ENCODE measurements at regions not wholly inside any gene's neighbourhood (a gene's known extent, or its start where the extent isn't known, plus 50 kb on each side); places are given as distances from the start of the nearest gene placed in this dataset.

- intact Hi-C loops (cut with DNase I) = no loop called here
- TF ChIP-seq, protein P1, sequence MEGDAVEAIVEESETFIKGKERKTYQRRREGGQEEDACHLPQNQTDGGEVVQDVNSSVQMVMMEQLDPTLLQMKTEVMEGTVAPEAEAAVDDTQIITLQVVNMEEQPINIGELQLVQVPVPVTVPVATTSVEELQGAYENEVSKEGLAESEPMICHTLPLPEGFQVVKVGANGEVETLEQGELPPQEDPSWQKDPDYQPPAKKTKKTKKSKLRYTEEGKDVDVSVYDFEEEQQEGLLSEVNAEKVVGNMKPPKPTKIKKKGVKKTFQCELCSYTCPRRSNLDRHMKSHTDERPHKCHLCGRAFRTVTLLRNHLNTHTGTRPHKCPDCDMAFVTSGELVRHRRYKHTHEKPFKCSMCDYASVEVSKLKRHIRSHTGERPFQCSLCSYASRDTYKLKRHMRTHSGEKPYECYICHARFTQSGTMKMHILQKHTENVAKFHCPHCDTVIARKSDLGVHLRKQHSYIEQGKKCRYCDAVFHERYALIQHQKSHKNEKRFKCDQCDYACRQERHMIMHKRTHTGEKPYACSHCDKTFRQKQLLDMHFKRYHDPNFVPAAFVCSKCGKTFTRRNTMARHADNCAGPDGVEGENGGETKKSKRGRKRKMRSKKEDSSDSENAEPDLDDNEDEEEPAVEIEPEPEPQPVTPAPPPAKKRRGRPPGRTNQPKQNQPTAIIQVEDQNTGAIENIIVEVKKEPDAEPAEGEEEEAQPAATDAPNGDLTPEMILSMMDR (IDR thresholded peaks at IDR 0.05) = no peak
- TF ChIP-seq POLR2A (IDR thresholded peaks at IDR 0.05) = no peak
- DNase-seq = no peak
- Histone ChIP-seq H3K27me3 (peaks cover 0 to 40% (median 0%) of the 10 kb centered on the region in 4 donors), H3K9me3 (no peaks in the 10 kb centered on the region), H3K36me3 (no peaks in the 10 kb centered on the region), H3K4me3 (no peak overlapping the region), H3K27ac (no peak overlapping the region), H3K4me1 (no peaks in the 10 kb centered on the region)
- WGBS, 2 donors = 61% methylated on average over 2 to 4 of the region's 7 CpGs
Observed at GRCh38 chr5:175597718-175598117, 60.2 kb upstream of the HRH2 start.

DNA sequence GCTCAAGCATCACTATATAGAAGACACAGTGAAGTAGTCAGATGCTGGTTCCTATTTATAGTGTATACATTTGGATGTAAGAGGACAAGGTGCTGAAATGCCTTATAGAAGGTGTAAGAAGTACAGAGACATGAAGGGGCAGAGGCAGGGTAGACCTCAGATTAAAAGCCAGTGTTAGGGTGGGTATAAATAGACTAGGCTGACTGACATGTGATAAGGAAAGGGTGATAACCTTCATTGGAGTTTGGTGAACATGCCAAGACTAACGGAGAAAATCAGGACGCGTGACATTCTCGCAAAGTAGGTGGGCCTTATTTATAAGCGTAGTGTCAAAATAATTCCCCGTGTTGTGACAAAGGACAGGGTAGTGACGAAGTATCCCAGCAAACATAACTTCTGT is 59.1 kb upstream of the HRH2 start:
- peaks cover 0 to 48% (median 0%) of the 10 kb centered on the region in 4 donors for H3K27me3 ChIP-seq
- H3K9me3 ChIP-seq = no peaks in the 10 kb centered on the region
- intact Hi-C loops (cut with DNase I) = no loop called here
- H3K4me1 ChIP-seq = no peaks in the 10 kb centered on the region
- WGBS, 2 donors = 73 to 84% methylated on average over 7 of the region's 7 CpGs
- H3K4me3 ChIP-seq = no peak overlapping the region
- DNase-seq = no peak
- TF ChIP-seq, protein P1 (IDR thresholded peaks at IDR 0.05) = no peak
- TF ChIP-seq POLR2A (IDR thresholded peaks at IDR 0.05) = no peak
- H3K36me3 ChIP-seq = no peaks in the 10 kb centered on the region
- no peak overlapping the region for H3K27ac ChIP-seq

GRCh38 chr5:175599210-175599609 is 58.7 kb upstream of the HRH2 start:
- Histone ChIP-seq H3K4me1 (no peaks in the 10 kb centered on the region), H3K9me3 (no peaks in the 10 kb centered on the region), H3K4me3 (no peak overlapping the region), H3K36me3 (no peaks in the 10 kb centered on the region), H3K27me3 (peaks cover 0 to 52% (median 0%) of the 10 kb centered on the region in 4 donors), H3K27ac (no peak overlapping the region)
- intact Hi-C loops (cut with DNase I) = no loop called here
- no peak for DNase-seq
- 68 to 69% methylated on average over 7 of the region's 7 CpGs for WGBS, 2 donors
- TF ChIP-seq, protein P1 (IDR thresholded peaks at IDR 0.05) = no peak
- TF ChIP-seq POLR2A (IDR thresholded peaks at IDR 0.05) = no peak

DNA sequence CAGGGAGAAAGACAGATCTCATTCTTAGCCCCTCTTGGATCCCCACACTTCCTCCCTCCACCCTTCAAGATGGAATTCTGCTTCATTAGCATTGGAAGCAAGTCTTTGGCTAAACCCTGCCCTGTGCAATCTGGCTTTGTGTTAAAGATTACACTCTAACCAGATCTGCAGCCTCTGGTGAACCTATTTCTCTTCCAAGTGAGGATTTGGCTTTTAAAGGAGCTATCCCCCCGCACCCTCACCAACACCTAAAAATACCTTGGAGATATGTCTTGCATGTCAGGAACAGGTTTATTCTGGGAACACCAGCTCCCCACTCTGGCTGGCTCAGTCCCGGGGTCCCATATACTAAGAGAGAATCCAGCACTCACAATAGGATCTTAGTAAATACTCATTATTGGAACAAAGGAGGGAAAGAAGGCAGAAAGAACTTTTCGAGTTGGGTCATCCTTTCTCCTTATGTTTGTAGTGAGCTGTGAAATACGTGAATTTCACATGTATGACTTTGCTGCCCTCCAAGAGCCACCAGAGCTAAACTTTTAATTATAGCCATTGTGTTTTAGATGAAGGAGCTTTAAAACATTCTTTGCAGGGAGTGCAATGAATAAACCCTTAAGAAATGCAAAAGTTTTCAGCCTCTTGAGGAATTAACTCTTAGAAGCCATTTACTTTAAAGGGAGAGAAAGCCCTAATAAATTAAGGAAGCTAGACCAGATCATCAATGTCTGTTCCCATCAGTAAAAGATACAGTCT is 53.7 kb upstream of the HRH2 start:
- Histone ChIP-seq H3K4me3 (no peak overlapping the region), H3K4me1 (no peaks in the 10 kb centered on the region), H3K9me3 (no peaks in the 10 kb centered on the region), H3K27ac (no peak overlapping the region), H3K27me3 (peaks cover 0 to 30% (median 0%) of the 10 kb centered on the region in 4 donors), H3K36me3 (no peaks in the 10 kb centered on the region)
- intact Hi-C loops (cut with DNase I) = no loop called here
- TF ChIP-seq, protein P1 (IDR thresholded peaks at IDR 0.05) = no peak
- no peak for TF ChIP-seq POLR2A (IDR thresholded peaks at IDR 0.05)
- no peak for DNase-seq
- WGBS, 2 donors = 41 to 52% methylated on average over 4 of the region's 4 CpGs

GRCh38 chr5:175606409-175606808 is 51.5 kb upstream of the HRH2 start:
- DNase-seq = no peak
- H3K36me3 ChIP-seq = no peaks in the 10 kb centered on the region
- intact Hi-C loops (cut with DNase I) = no loop called here
- 38 to 72% methylated on average over 1 to 3 of the region's 3 CpGs for WGBS, 2 donors
- H3K27ac ChIP-seq = no peak overlapping the region
- H3K4me1 ChIP-seq = no peaks in the 10 kb centered on the region
- H3K27me3 ChIP-seq = peaks cover 0 to 44% (median 0%) of the 10 kb centered on the region in 4 donors
- H3K9me3 ChIP-seq = no peaks in the 10 kb centered on the region
- no peak overlapping the region for H3K4me3 ChIP-seq
- TF ChIP-seq, protein P1 (IDR thresholded peaks at IDR 0.05) = no peak
- no peak for TF ChIP-seq POLR2A (IDR thresholded peaks at IDR 0.05)

Measured in esophagus squamous epithelium (tissue), 5 donors.